ENCODE measurements at regions not wholly inside any gene's neighbourhood (a gene's known extent, or its start where the extent isn't known, plus 50 kb on each side); places are given as distances from the start of the nearest gene placed in this dataset.

GRCh38 chr13:99902657-99903056 is 68.9 kb downstream of the ZIC5 start:
- TF ChIP-seq CTCF (optimal IDR thresholded peaks at IDR 0.05 in 1 of 3, IDR thresholded peaks at IDR 0.05 in 1 of 3, conservative IDR thresholded peaks at IDR 0.05 in 1 of 3; ENCODE audit: extremely low read depth in 1 of 3, insufficient read depth in 2 of 3, low read length in 3 of 3) (no peak), EZH2 (IDR thresholded peaks at IDR 0.05; ENCODE audit: low read length) (no peak)
